ENCODE measurements at regions not wholly inside any gene's neighbourhood (a gene's known extent, or its start where the extent isn't known, plus 50 kb on each side); places are given as distances from the start of the nearest gene placed in this dataset.

- TF ChIP-seq, protein P1, sequence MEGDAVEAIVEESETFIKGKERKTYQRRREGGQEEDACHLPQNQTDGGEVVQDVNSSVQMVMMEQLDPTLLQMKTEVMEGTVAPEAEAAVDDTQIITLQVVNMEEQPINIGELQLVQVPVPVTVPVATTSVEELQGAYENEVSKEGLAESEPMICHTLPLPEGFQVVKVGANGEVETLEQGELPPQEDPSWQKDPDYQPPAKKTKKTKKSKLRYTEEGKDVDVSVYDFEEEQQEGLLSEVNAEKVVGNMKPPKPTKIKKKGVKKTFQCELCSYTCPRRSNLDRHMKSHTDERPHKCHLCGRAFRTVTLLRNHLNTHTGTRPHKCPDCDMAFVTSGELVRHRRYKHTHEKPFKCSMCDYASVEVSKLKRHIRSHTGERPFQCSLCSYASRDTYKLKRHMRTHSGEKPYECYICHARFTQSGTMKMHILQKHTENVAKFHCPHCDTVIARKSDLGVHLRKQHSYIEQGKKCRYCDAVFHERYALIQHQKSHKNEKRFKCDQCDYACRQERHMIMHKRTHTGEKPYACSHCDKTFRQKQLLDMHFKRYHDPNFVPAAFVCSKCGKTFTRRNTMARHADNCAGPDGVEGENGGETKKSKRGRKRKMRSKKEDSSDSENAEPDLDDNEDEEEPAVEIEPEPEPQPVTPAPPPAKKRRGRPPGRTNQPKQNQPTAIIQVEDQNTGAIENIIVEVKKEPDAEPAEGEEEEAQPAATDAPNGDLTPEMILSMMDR (IDR thresholded peaks at IDR 0.05): no peak
- TF ChIP-seq POLR2A (IDR thresholded peaks at IDR 0.05): no peak
- TF ChIP-seq POLR2AphosphoS5 (IDR thresholded peaks at IDR 0.05): no peak
- TF ChIP-seq EP300 (IDR thresholded peaks at IDR 0.05): no peak
Observed at GRCh38 chr10:61184429-61184828, 240.4 kb upstream of the RHOBTB1 start.
